ENCODE measurements at regions not wholly inside any gene's neighbourhood (a gene's known extent, or its start where the extent isn't known, plus 50 kb on each side); places are given as distances from the start of the nearest gene placed in this dataset.
A peak's percentile ranks its signal among the peaks of the same experiment; 100 is the strongest.

- ChIA-PET POLR2A (no interaction called here), CTCF (interaction anchor here (0.6 to 1.4 kb wide), 2 partner anchors 48 to 1354 kb away, joined by 5 read pairs; no protein-coding TSS in a partner anchor)
Measured at GRCh38 chr2:21269382-21269781, 145.6 kb downstream of the TDRD15 start.

GRCh38 chr2:21270083-21270491 is 146.3 kb downstream of the TDRD15 start:
- TF ChIP-seq BHLHE40 (IDR thresholded peaks at IDR 0.05; ENCODE audit: borderline replicate concordance): no peak
- peak; percentile 28; the same call in 1 of the 2 replicates for TF ChIP-seq PKNOX1 (IDR thresholded peaks at IDR 0.05)
- ChIA-PET CTCF (interaction anchor here (0.6 to 1.4 kb wide), 2 partner anchors 47 to 1355 kb away, joined by 5 read pairs; no protein-coding TSS in a partner anchor), POLR2A (no interaction called here)
- no peak for DNase-seq (ENCODE audit: extremely low spot score)

More at GRCh38 chr2:21269382-21269781, 145.6 kb downstream of the TDRD15 start:
- TF ChIP-seq ZNF384 (IDR thresholded peaks at IDR 0.05): no peak
- no peak for TF ChIP-seq FOXA1 (IDR thresholded peaks at IDR 0.05)
- no peak for TF ChIP-seq PKNOX1 (IDR thresholded peaks at IDR 0.05)
- TF ChIP-seq L3MBTL2 (conservative IDR thresholded peaks at IDR 0.05): no peak
- no peak for TF ChIP-seq ARNT (IDR thresholded peaks at IDR 0.05)
- TF ChIP-seq NFRKB (IDR thresholded peaks at IDR 0.05): no peak
- TF ChIP-seq BHLHE40 (IDR thresholded peaks at IDR 0.05; ENCODE audit: borderline replicate concordance): no peak
- TF ChIP-seq ELF4 (IDR thresholded peaks at IDR 0.05): no peak
- TF ChIP-seq HDGF (IDR thresholded peaks at IDR 0.05; ENCODE audit: borderline replicate concordance): no peak
- TF ChIP-seq SUZ12 (IDR thresholded peaks at IDR 0.05): no peak
- no peak for TF ChIP-seq CTBP1 (IDR thresholded peaks at IDR 0.05; ENCODE audit: borderline replicate concordance)
- no peak for TF ChIP-seq TARDBP (IDR thresholded peaks at IDR 0.05)
- no peak for TF ChIP-seq FOXM1 (IDR thresholded peaks at IDR 0.05; ENCODE audit: borderline replicate concordance)
- no peak for TF ChIP-seq LEF1 (IDR thresholded peaks at IDR 0.05; ENCODE audit: borderline replicate concordance)
- no peak for TF ChIP-seq SP1 (IDR thresholded peaks at IDR 0.05)
- TF ChIP-seq FOXK2 (IDR thresholded peaks at IDR 0.05): no peak
- no peak for DNase-seq (ENCODE audit: extremely low spot score)

GRCh38 chr2:21270708-21271122 is 146.9 kb downstream of the TDRD15 start:
- DNase-seq (ENCODE audit: extremely low spot score): no peak
- TF ChIP-seq ELF4 (IDR thresholded peaks at IDR 0.05) (no peak), HDGF (IDR thresholded peaks at IDR 0.05; ENCODE audit: borderline replicate concordance) (no peak)
- POLR2A ChIA-PET: no interaction called here
- CTCF ChIA-PET: interaction anchor here (0.6 to 1.4 kb wide), 2 partner anchors 9 to 610 kb away, joined by 4 read pairs; no protein-coding TSS in a partner anchor

- POLR2A ChIA-PET: no interaction called here
- TF ChIP-seq FOXM1 (IDR thresholded peaks at IDR 0.05; ENCODE audit: borderline replicate concordance): no peak
- no peak for TF ChIP-seq CTBP1 (IDR thresholded peaks at IDR 0.05; ENCODE audit: borderline replicate concordance)
- no peak for TF ChIP-seq ARNT (IDR thresholded peaks at IDR 0.05)
- TF ChIP-seq HDGF (IDR thresholded peaks at IDR 0.05; ENCODE audit: borderline replicate concordance): no peak
- no peak for TF ChIP-seq TARDBP (IDR thresholded peaks at IDR 0.05)
- TF ChIP-seq SUZ12 (IDR thresholded peaks at IDR 0.05): no peak
- no peak for TF ChIP-seq ELF4 (IDR thresholded peaks at IDR 0.05)
- no peak for TF ChIP-seq SP1 (IDR thresholded peaks at IDR 0.05)
- TF ChIP-seq L3MBTL2 (conservative IDR thresholded peaks at IDR 0.05): no peak
- no peak for TF ChIP-seq LEF1 (IDR thresholded peaks at IDR 0.05; ENCODE audit: borderline replicate concordance)
- TF ChIP-seq FOXA1 (IDR thresholded peaks at IDR 0.05): no peak
- TF ChIP-seq ZNF384 (IDR thresholded peaks at IDR 0.05): no peak
- TF ChIP-seq BHLHE40 (IDR thresholded peaks at IDR 0.05; ENCODE audit: borderline replicate concordance): no peak
- TF ChIP-seq FOXK2 (IDR thresholded peaks at IDR 0.05): no peak
- TF ChIP-seq NFRKB (IDR thresholded peaks at IDR 0.05): no peak
- no peak for TF ChIP-seq PKNOX1 (IDR thresholded peaks at IDR 0.05)
- no peak for DNase-seq (ENCODE audit: extremely low spot score)
- CTCF ChIA-PET: interaction anchor here (0.6 to 0.7 kb wide), 2 partner anchors 28 to 30 kb away, joined by 3 to 4 read pairs; no protein-coding TSS in a partner anchor
Measured at GRCh38 chr2:21276163-21276562, 152.4 kb downstream of the TDRD15 start.

- DNase-seq (ENCODE audit: extremely low spot score): no peak
- POLR2A ChIA-PET: interaction anchor here (0.6 kb wide), 1 partner anchor 1477 kb away, joined by 3 read pairs; no protein-coding TSS in a partner anchor
- TF ChIP-seq FOXM1 (IDR thresholded peaks at IDR 0.05; ENCODE audit: borderline replicate concordance) (no peak), SP1 (IDR thresholded peaks at IDR 0.05) (no peak), ARNT (IDR thresholded peaks at IDR 0.05) (no peak), FOXA1 (IDR thresholded peaks at IDR 0.05) (no peak), BHLHE40 (IDR thresholded peaks at IDR 0.05; ENCODE audit: borderline replicate concordance) (no peak), ELF4 (IDR thresholded peaks at IDR 0.05) (no peak), HDGF (IDR thresholded peaks at IDR 0.05; ENCODE audit: borderline replicate concordance) (no peak), TARDBP (IDR thresholded peaks at IDR 0.05) (no peak), L3MBTL2 (conservative IDR thresholded peaks at IDR 0.05) (no peak), SUZ12 (IDR thresholded peaks at IDR 0.05) (no peak), PKNOX1 (IDR thresholded peaks at IDR 0.05) (no peak), ZNF384 (IDR thresholded peaks at IDR 0.05) (no peak), CTBP1 (IDR thresholded peaks at IDR 0.05; ENCODE audit: borderline replicate concordance) (no peak), NFRKB (IDR thresholded peaks at IDR 0.05) (no peak), LEF1 (IDR thresholded peaks at IDR 0.05; ENCODE audit: borderline replicate concordance) (no peak)
- CTCF ChIA-PET: no interaction called here
Measured at GRCh38 chr2:21277068-21278056, 153.6 kb downstream of the TDRD15 start.
